HCT116 (cell line): ENCODE measurements at regions not wholly inside any gene's neighbourhood (a gene's known extent, or its start where the extent isn't known, plus 50 kb on each side); places are given as distances from the start of the nearest gene placed in this dataset.

Source experiments
- ATAC-seq: fragments of 200-7000 bp; cut with Tn5 transposase; 2 replicates; pipeline ENCODE4 v1.9.1; 2020; ENCODE audit warnings: mild to moderate bottlenecking, moderate library complexity
- BruUV-seq: library from RNA; stranded (reverse); fragments of 400-500 nt; replicated peaks from 2 replicates; lab custom pipeline; 2021; lab: Mats Ljungman, UMichigan
- CTCF ChIA-PET: fragments of 300-600 bp; sonication (Branson Sonifier 250); formaldehyde crosslinking; loops from one replicate; lab custom pipeline; 2021; ENCODE audit warnings: antibody characterized with exemption; lab: Charles Lee
- POLR2A ChIA-PET: fragments of 300-600, 350-600 bp; sonication (Branson Sonifier 250); formaldehyde crosslinking; loops from one replicate; lab custom pipeline; 2021; ENCODE audit warnings: antibody characterized with exemption; lab: Charles Lee
- RAD21 ChIA-PET, 2 experiments: fragments of 300-600 bp; sonication (Branson Sonifier 250); formaldehyde crosslinking; loops; one replicate each; lab custom pipeline; 2023; ENCODE audit warnings: low total read pairs in 2 of 2; ENCODE audit not compliant: uncharacterized antibody in 2 of 2, unreplicated experiment in 2 of 2, low non-redundant PET in 1 of 2; lab: Charles Lee
- DNase-seq: peaks from one replicate; pipeline ENCODE4 v3.0.0-alpha.2; 2010; ENCODE audit warnings: low read depth, low spot score
- H2AFZ ChIP-seq: fragments of 200-600 bp; shearing (Covaris generic), sonication (generic); 2 replicates; pipeline ENCODE4 v1.6.1; 2017; ENCODE audit warnings: low read depth, mixed run types, mixed read lengths, antibody characterized with exemption, low read length; ENCODE audit not compliant: poor library complexity, severe bottlenecking
- H3K27ac ChIP-seq: 2 replicates; pipeline ENCODE4 v1.5.1; 2012; ENCODE audit warnings: low read depth, low read length
- H3K27me3 ChIP-seq: fragments of 200-600 bp; sonication (generic); 2 replicates; pipeline ENCODE4 v1.6.1; 2016; ENCODE audit warnings: mixed run types, low read length, mixed read lengths; ENCODE audit not compliant: insufficient read depth
- H3K36me3 ChIP-seq, 2 experiments: fragments of 200-500 bp in 1 of 2; fragments of 200-600 bp in 1 of 2; sonication (Bioruptor generic) in 1 of 2; sonication (generic) in 1 of 2; 2 replicates each; pipeline versions ENCODE4 v1.5.1 to v1.6.1; 2014 to 2016; ENCODE audit warnings: low read length in 2 of 2, inconsistent platforms in 1 of 2, mixed read lengths in 1 of 2, mixed run types in 1 of 2; ENCODE audit not compliant: insufficient read depth in 2 of 2, control insufficient read depth in 1 of 2
- H3K4me1 ChIP-seq, 2 experiments: fragments of 200-600 bp in 1 of 2; sonication (generic) in 1 of 2; 2 replicates each; pipeline versions ENCODE4 v1.5.1 to v1.6.1; 2012 to 2017; ENCODE audit warnings: low read length in 2 of 2, inconsistent platforms in 1 of 2, mild to moderate bottlenecking in 1 of 2, mixed read lengths in 1 of 2, mixed run types in 1 of 2, moderate library complexity in 1 of 2; ENCODE audit not compliant: insufficient read depth in 2 of 2, control insufficient read depth in 1 of 2
- H3K4me2 ChIP-seq: fragments of 200-600 bp; sonication (generic); 2 replicates; pipeline ENCODE4 v1.6.1; 2017; ENCODE audit warnings: mixed run types, low read length, mixed read lengths
- H3K4me3 ChIP-seq, 2 experiments: fragments of 200-600 bp in 1 of 2; sonication (generic) in 1 of 2; replicated peaks in 1 of 2; 2 replicates each; pipeline ENCODE4 v1.5.1; 2011 to 2016; ENCODE audit warnings: low read length in 2 of 2, control low read depth in 1 of 2, low read depth in 1 of 2, mild to moderate bottlenecking in 1 of 2, mixed read lengths in 1 of 2, mixed run types in 1 of 2
- H3K79me2 ChIP-seq: fragments of 200-600 bp; sonication (generic); 2 replicates; pipeline ENCODE4 v1.6.1; 2017; ENCODE audit warnings: mild to moderate bottlenecking, mixed run types, low read length, moderate library complexity, mixed read lengths; ENCODE audit not compliant: insufficient read depth
- H3K9ac ChIP-seq: fragments of 200-600 bp; sonication (generic); 2 replicates; pipeline ENCODE4 v1.6.1; 2016; ENCODE audit warnings: low read length, mixed read lengths
- H3K9me2 ChIP-seq: fragments of 200-600 bp; sonication (generic), shearing (Covaris generic); 2 replicates; pipeline ENCODE4 v1.6.1; 2017; ENCODE audit warnings: mixed run types, mild to moderate bottlenecking, moderate library complexity; ENCODE audit not compliant: insufficient read depth
- H3K9me3 ChIP-seq, 2 experiments: fragments of 200-500 bp in 1 of 2; fragments of 200-600 bp in 1 of 2; sonication (Bioruptor generic) in 1 of 2; sonication (generic) in 1 of 2; 2 replicates each; pipeline ENCODE4 v1.6.1; 2014 to 2017; ENCODE audit warnings: low read length in 2 of 2, mixed read lengths in 2 of 2, inconsistent platforms in 1 of 2, low read depth in 1 of 2, mild to moderate bottlenecking in 1 of 2, mixed run types in 1 of 2, moderate library complexity in 1 of 2; ENCODE audit not compliant: control insufficient read depth in 1 of 2, insufficient read depth in 1 of 2
- H4K20me1 ChIP-seq: fragments of 200-600 bp; sonication (generic), shearing (Covaris generic); 2 replicates; pipeline ENCODE4 v1.6.1; 2017; ENCODE audit warnings: mixed run types, mild to moderate bottlenecking, moderate library complexity; ENCODE audit not compliant: insufficient read depth
- ATF3 ChIP-seq: IDR thresholded peaks from 2 replicates; pipeline ENCODE4 v1.6.1; 2012
- CBX3 ChIP-seq: IDR thresholded peaks from 2 replicates; pipeline ENCODE4 v1.6.1; 2012; ENCODE audit warnings: low read depth
- CEBPB ChIP-seq: IDR thresholded peaks from 2 replicates; pipeline ENCODE4 v1.6.1; 2012; ENCODE audit warnings: low read depth
- ELF1 ChIP-seq: IDR thresholded peaks from 2 replicates; pipeline ENCODE4 v1.6.1; 2012; ENCODE audit warnings: low read depth, borderline replicate concordance
- EZH2phosphoT487 ChIP-seq: fragments of 200-600 bp; IDR thresholded peaks from 2 replicates; pipeline ENCODE4 v1.6.1; 2018; ENCODE audit warnings: antibody characterized with exemption, borderline replicate concordance
- FOSL1 ChIP-seq: IDR thresholded peaks from 2 replicates; pipeline ENCODE4 v1.6.1; 2012; ENCODE audit warnings: low read depth
- MAX ChIP-seq: IDR thresholded peaks from 2 replicates; pipeline ENCODE4 v1.6.1; 2012
- REST ChIP-seq: IDR thresholded peaks from 2 replicates; pipeline ENCODE4 v1.6.1; 2012; ENCODE audit warnings: low read depth
- SP1 ChIP-seq: IDR thresholded peaks from 2 replicates; pipeline ENCODE4 v1.6.1; 2012; ENCODE audit warnings: low read depth
- TCF7L2 ChIP-seq: IDR thresholded peaks from 2 replicates; pipeline ENCODE4 v1.7.0; 2011; ENCODE audit warnings: borderline replicate concordance, inconsistent platforms; ENCODE audit not compliant: insufficient read depth, insufficient read length; ENCODE audit errors: extremely low read depth
- YY1 ChIP-seq: IDR thresholded peaks from 2 replicates; pipeline ENCODE4 v1.6.1; 2011; ENCODE audit warnings: low read length, low read depth, moderate library complexity, mild to moderate bottlenecking; ENCODE audit not compliant: insufficient replicate concordance; ENCODE audit errors: extremely low read depth
- intact Hi-C: fragments of 100-400 bp; cut with micrococcal nuclease; formaldehyde crosslinking; loops from 2 replicates; pipeline ENCODE4 v1.10.0; 2022

- no peak overlapping the region for H3K27ac ChIP-seq
- RAD21 ChIA-PET, result no interaction called here
- no peaks in the 10 kb centered on the region for H4K20me1 ChIP-seq
- BruUV-seq, result no TSS peak
- no peaks in the 10 kb centered on the region for H3K9me2 ChIP-seq
- no peaks in the 10 kb centered on the region for H3K79me2 ChIP-seq
- ATAC-seq, result no peak
- no peaks in the 10 kb centered on the region for H3K4me1 ChIP-seq
- no peak overlapping the region for H3K4me2 ChIP-seq
- TF ChIP-seq CEBPB (no peak), REST (no peak), ELF1 (no peak), TCF7L2 (no peak), FOSL1 (no peak), MAX (no peak), EZH2phosphoT487 (no peak), YY1 (no peak), ATF3 (no peak), CBX3 (no peak), SP1 (no peak)
- no peak overlapping the region for H2AFZ ChIP-seq
- H3K27me3 ChIP-seq, result no peaks in the 10 kb centered on the region
- H3K9ac ChIP-seq, result no peak overlapping the region
- POLR2A ChIA-PET, result no interaction called here
- no peaks in the 10 kb centered on the region for H3K9me3 ChIP-seq
- no peak for DNase-seq
- H3K4me3 ChIP-seq, result no peak overlapping the region
- H3K36me3 ChIP-seq, result no peaks in the 10 kb centered on the region
- intact Hi-C loops, result no loop called here
- CTCF ChIA-PET, result no interaction called here
Measured at GRCh38 chr6:130575971-130576370, 210.2 kb downstream of the TMEM200A start.
